IMR-90 (cell line): ENCODE measurements at regions not wholly inside any gene's neighbourhood (a gene's known extent, or its start where the extent isn't known, plus 50 kb on each side); places are given as distances from the start of the nearest gene placed in this dataset.

Source experiments
- ATAC-seq: fragments of 200-7000 bp; cut with Tn5 transposase; 2 replicates; pipeline ENCODE4 v1.9.1; 2020; ENCODE audit warnings: low read depth, mild to moderate bottlenecking, moderate library complexity
- BruUV-seq: library from RNA; stranded (reverse); fragments of 400-500 nt; replicated peaks from 2 replicates; lab custom pipeline; 2021; lab: Mats Ljungman, UMichigan
- CTCF ChIA-PET: fragments of 300-600 bp; formaldehyde crosslinking; extraction: SDS; loops from one replicate; lab custom pipeline; 2021; ENCODE audit warnings: antibody characterized with exemption; lab: Yijun Ruan, JAX
- POLR2A ChIA-PET: fragments of 300-600 bp; sonication (Branson Sonifier 250); formaldehyde crosslinking; loops from one replicate; lab custom pipeline; 2022; ENCODE audit warnings: antibody characterized with exemption; ENCODE audit not compliant: unreplicated experiment; lab: Charles Lee
- DNase-seq: peaks from one replicate; pipeline ENCODE4 v3.0.0; 2013
- H2AFZ ChIP-seq: replicated peaks from 2 replicates; pipeline ENCODE3; 2013; ENCODE audit warnings: low read length, mild to moderate bottlenecking; ENCODE audit not compliant: poor library complexity
- H2AK5ac ChIP-seq: 2 replicates; pipeline ENCODE4 v1.6.1; 2013; ENCODE audit warnings: low read depth, low read length, inconsistent platforms
- H2AK9ac ChIP-seq: replicated peaks from 2 replicates; pipeline ENCODE3; 2013; ENCODE audit warnings: mild to moderate bottlenecking, low read depth, low read length, moderate library complexity; ENCODE audit not compliant: poor library complexity
- H2BK120ac ChIP-seq: 2 replicates; pipeline ENCODE4 v1.6.1; 2013; ENCODE audit warnings: low read depth, low read length, inconsistent platforms
- H2BK15ac ChIP-seq: 3 replicates; pipeline ENCODE4 v1.6.1; 2013; ENCODE audit warnings: low read depth, low read length, inconsistent platforms
- H2BK20ac ChIP-seq: 2 replicates; pipeline ENCODE4 v1.6.1; 2013; ENCODE audit warnings: low read depth, mild to moderate bottlenecking, inconsistent platforms, low read length, moderate library complexity
- H2BK5ac ChIP-seq: 2 replicates; pipeline ENCODE4 v1.6.1; 2013; ENCODE audit warnings: mild to moderate bottlenecking, low read depth, low read length, inconsistent platforms; ENCODE audit not compliant: poor library complexity, severe bottlenecking
- H3K14ac ChIP-seq: replicated peaks from 2 replicates; pipeline ENCODE4 v1.6.1; 2013; ENCODE audit warnings: low read depth, low read length, inconsistent platforms
- H3K18ac ChIP-seq: 2 replicates; pipeline ENCODE4 v1.6.1; 2013; ENCODE audit warnings: low read depth, low read length, control low read depth
- H3K23ac ChIP-seq: 2 replicates; pipeline ENCODE4 v1.6.1; 2013; ENCODE audit warnings: low read depth, low read length, inconsistent platforms
- H3K27ac ChIP-seq: 2 replicates; pipeline ENCODE4 v1.5.1; 2013; ENCODE audit warnings: mild to moderate bottlenecking, control low read depth, low read length; ENCODE audit not compliant: insufficient read depth
- H3K27me3 ChIP-seq: 2 replicates; pipeline ENCODE4 v1.6.1; 2013; ENCODE audit warnings: low read length; ENCODE audit not compliant: control insufficient read depth, insufficient read depth
- H3K36me3 ChIP-seq: 2 replicates; pipeline ENCODE4 v1.6.1; 2013; ENCODE audit warnings: low read length, mixed read lengths; ENCODE audit not compliant: control insufficient read depth, insufficient read depth
- H3K4ac ChIP-seq: 2 replicates; pipeline ENCODE4 v1.6.1; 2013; ENCODE audit warnings: low read depth, low read length, inconsistent platforms
- H3K4me1 ChIP-seq: 2 replicates; pipeline ENCODE4 v1.6.1; 2013; ENCODE audit warnings: low read length, mixed read lengths; ENCODE audit not compliant: control insufficient read depth, insufficient read depth
- H3K4me2 ChIP-seq: 2 replicates; pipeline ENCODE4 v1.6.1; 2013; ENCODE audit warnings: low read depth, mild to moderate bottlenecking, control low read depth, low read length, moderate library complexity
- H3K4me3 ChIP-seq: 2 replicates; pipeline ENCODE4 v1.5.1; 2013; ENCODE audit warnings: low read depth, mild to moderate bottlenecking, control low read depth, low read length, moderate library complexity; ENCODE audit not compliant: insufficient read depth
- H3K56ac ChIP-seq: 2 replicates; pipeline ENCODE4 v1.6.1; 2013; ENCODE audit warnings: low read length, inconsistent platforms; ENCODE audit not compliant: insufficient read depth; ENCODE audit errors: extremely low read depth
- H3K79me1 ChIP-seq, 2 experiments: 2 replicates each; pipeline ENCODE4 v1.6.1; 2013; ENCODE audit warnings: low read length in 2 of 2, inconsistent platforms in 1 of 2, low read depth in 1 of 2
- H3K9ac ChIP-seq: 2 replicates; pipeline ENCODE4 v1.6.1; 2013; ENCODE audit warnings: low read depth, low read length, control low read depth
- H3K9me1 ChIP-seq: 2 replicates; pipeline ENCODE4 v1.6.1; 2013; ENCODE audit warnings: low read length, inconsistent platforms; ENCODE audit not compliant: insufficient read depth
- H3K9me3 ChIP-seq: 2 replicates; pipeline ENCODE4 v1.6.1; 2013; ENCODE audit warnings: low read length; ENCODE audit not compliant: control insufficient read depth, insufficient read depth
- H4K20me1 ChIP-seq: 2 replicates; pipeline ENCODE4 v1.6.1; 2013; ENCODE audit warnings: low read length, inconsistent platforms; ENCODE audit not compliant: insufficient read depth
- H4K5ac ChIP-seq: 2 replicates; pipeline ENCODE4 v1.6.1; 2013; ENCODE audit warnings: mild to moderate bottlenecking, low read depth, low read length, control low read depth
- H4K8ac ChIP-seq, 2 experiments: 2 replicates each; pipeline ENCODE4 v1.6.1; 2013; ENCODE audit warnings: low read depth in 2 of 2, low read length in 2 of 2, control low read depth in 1 of 2, inconsistent platforms in 1 of 2
- H4K91ac ChIP-seq: 2 replicates; pipeline ENCODE4 v1.6.1; 2013; ENCODE audit warnings: low read depth, low read length, inconsistent platforms; ENCODE audit not compliant: insufficient read depth
- BHLHE40 ChIP-seq: fragments of 150-350 bp; IDR thresholded peaks from 2 replicates; pipeline ENCODE4 v1.6.1; 2016; ENCODE audit warnings: mild to moderate bottlenecking, low read depth, low read length
- CEBPB ChIP-seq: IDR thresholded peaks from 2 replicates; pipeline ENCODE4 v1.6.1; 2012; ENCODE audit warnings: low read depth, low read length, improper control_type of control experiment
- CHD1 ChIP-seq: IDR thresholded peaks from 2 replicates; pipeline ENCODE4 v1.6.1; 2012; ENCODE audit warnings: low read depth, low read length, improper control_type of control experiment
- CTCF ChIP-seq: conservative IDR thresholded peaks from 2 replicates; pipeline ENCODE4 v1.5.1; 2012; ENCODE audit warnings: mild to moderate bottlenecking, low read depth, low read length, improper control_type of control experiment
- ELK1 ChIP-seq: fragments of 150-350 bp; IDR thresholded peaks from 2 replicates; pipeline ENCODE4 v1.6.1; 2016; ENCODE audit warnings: low read depth, mild to moderate bottlenecking, low read length, moderate library complexity, borderline replicate concordance
- MAFK ChIP-seq: IDR thresholded peaks from 2 replicates; pipeline ENCODE4 v1.6.1; 2012; ENCODE audit warnings: low read depth, low read length, improper control_type of control experiment
- MAZ ChIP-seq: IDR thresholded peaks from 2 replicates; pipeline ENCODE4 v1.6.1; 2012; ENCODE audit warnings: low read depth, mild to moderate bottlenecking, low read length, improper control_type of control experiment, moderate library complexity, borderline replicate concordance
- MXI1 ChIP-seq: IDR thresholded peaks from 2 replicates; pipeline ENCODE4 v1.6.1; 2012; ENCODE audit warnings: low read depth, mild to moderate bottlenecking, low read length, moderate library complexity, borderline replicate concordance
- POLR2A ChIP-seq: IDR thresholded peaks from 2 replicates; pipeline ENCODE4 v1.6.1; 2012; ENCODE audit warnings: mild to moderate bottlenecking, low read depth, low read length
- RAD21 ChIP-seq: IDR thresholded peaks from 2 replicates; pipeline ENCODE4 v1.6.1; 2012; ENCODE audit warnings: low read length, improper control_type of control experiment
- RCOR1 ChIP-seq: IDR thresholded peaks from 2 replicates; pipeline ENCODE4 v1.6.1; 2012; ENCODE audit warnings: mild to moderate bottlenecking, low read length, improper control_type of control experiment; ENCODE audit not compliant: insufficient replicate concordance
- RFX5 ChIP-seq: IDR thresholded peaks from 2 replicates; pipeline ENCODE4 v1.8.0; 2012; ENCODE audit warnings: low read depth, mild to moderate bottlenecking, low read length, moderate library complexity
- SMC3 ChIP-seq: fragments of 150-350 bp; IDR thresholded peaks from 2 replicates; pipeline ENCODE4 v1.6.1; 2016; ENCODE audit warnings: low read depth, mild to moderate bottlenecking, antibody characterized with exemption, low read length, moderate library complexity
- USF2 ChIP-seq: fragments of 150-350 bp; IDR thresholded peaks from 2 replicates; pipeline ENCODE4 v1.6.1; 2017; ENCODE audit warnings: mild to moderate bottlenecking, antibody characterized with exemption, low read length, low read depth
- WGBS, 2 experiments: methylation state at CpG; one replicate each; pipeline versions ENCODE4 v1.1.5 to v1.1.7; 2013; ENCODE audit warnings: missing lambda C conversion rate in 2 of 2; ENCODE audit not compliant: insufficient read length in 1 of 2; ENCODE audit errors: extremely low coverage in 2 of 2; 5-methylcytosine and 5-hydroxymethylcytosine counted together
- dilution Hi-C: fragments of 300-500 bp; cut with HindIII; formaldehyde crosslinking; loops from one replicate; pipeline ENCODE4 v1.14.3; 2018; ENCODE audit warnings: low sequenced_read_pairs; ENCODE audit not compliant: unreplicated experiment
- in situ Hi-C: fragments of 300-500 bp; cut with MboI; formaldehyde crosslinking; loops from 3 replicates; pipeline ENCODE4 v1.14.3; 2019; ENCODE audit warnings: low sequenced_read_pairs, inconsistent platforms, mixed read lengths
- intact Hi-C: fragments of 100-400 bp; cut with micrococcal nuclease; formaldehyde crosslinking; loops from 2 replicates; pipeline ENCODE4 v1.10.0; 2022

- no peak overlapping the region for H3K56ac ChIP-seq
- H3K27me3 ChIP-seq, result no peaks in the 10 kb centered on the region; the same call in 1 of the 2 replicates
- no peak overlapping the region for H2BK5ac ChIP-seq
- no peak overlapping the region for H3K18ac ChIP-seq
- in situ Hi-C loops (no loop called here), dilution Hi-C loops (no loop called here), intact Hi-C loops (no loop called here)
- ATAC-seq, result no peak
- no peak overlapping the region for H2AK9ac ChIP-seq
- H3K36me3 ChIP-seq, result no peaks in the 10 kb centered on the region
- no peak overlapping the region for H4K91ac ChIP-seq
- ChIA-PET POLR2A (no interaction called here), CTCF (no interaction called here)
- no peaks in the 10 kb centered on the region for H3K4me1 ChIP-seq
- 34% methylated on average over 3 of the region's 4 CpGs; no CpG with 5 or more reads in 1 of the 2 experiments for WGBS, 2 experiments
- no peak overlapping the region for H3K4me2 ChIP-seq
- H2BK120ac ChIP-seq, result no peak overlapping the region
- H4K8ac ChIP-seq, result no peak overlapping the region
- no peak overlapping the region for H4K5ac ChIP-seq
- no peak overlapping the region for H3K23ac ChIP-seq
- H3K9me3 ChIP-seq, result no peaks in the 10 kb centered on the region
- H3K79me1 ChIP-seq, result no peaks in the 10 kb centered on the region
- H3K4ac ChIP-seq, result no peak overlapping the region
- H3K27ac ChIP-seq, result no peak overlapping the region
- H3K9ac ChIP-seq, result no peak overlapping the region
- H3K4me3 ChIP-seq, result no peak overlapping the region
- H2AK5ac ChIP-seq, result no peak overlapping the region
- H2BK15ac ChIP-seq, result no peak overlapping the region
- H2AFZ ChIP-seq, result no peak overlapping the region
- BruUV-seq, result no TSS peak
- no peaks in the 10 kb centered on the region for H4K20me1 ChIP-seq
- no peak overlapping the region for H2BK20ac ChIP-seq
- H3K14ac ChIP-seq, result no peak overlapping the region
- DNase-seq, result no peak
- TF ChIP-seq RFX5 (no peak), MXI1 (no peak), CTCF (no peak), RAD21 (no peak), MAZ (no peak), BHLHE40 (no peak), MAFK (no peak), CEBPB (no peak), USF2 (no peak), CHD1 (no peak), POLR2A (no peak), SMC3 (no peak), ELK1 (no peak), RCOR1 (no peak)
- no peaks in the 10 kb centered on the region for H3K9me1 ChIP-seq
Observed at GRCh38 chr1:29967261-29967660, 730.9 kb downstream of the PTPRU start.
